Neuronal stem cell (in vitro differentiated cells): ENCODE measurements at regions not wholly inside any gene's neighbourhood (a gene's known extent, or its start where the extent isn't known, plus 50 kb on each side); places are given as distances from the start of the nearest gene placed in this dataset.

Experiments used
- DNase-seq: peaks from one replicate; pipeline ENCODE4 v3.0.0-alpha.2; 2013; ENCODE audit warnings: low spot score
- H2AFZ ChIP-seq: one replicate; pipeline ENCODE4 v1.6.1; 2013; ENCODE audit warnings: mild to moderate bottlenecking, low read length, inconsistent platforms
- H2AK5ac ChIP-seq: 2 replicates; pipeline ENCODE4 v1.6.1; 2013; ENCODE audit warnings: low read depth, mild to moderate bottlenecking, inconsistent platforms, low read length, moderate library complexity, mixed read lengths
- H2BK120ac ChIP-seq: 2 replicates; pipeline ENCODE4 v1.6.1; 2013; ENCODE audit warnings: low read depth, mild to moderate bottlenecking, inconsistent platforms, low read length, moderate library complexity, mixed read lengths
- H2BK12ac ChIP-seq: one replicate; pipeline ENCODE4 v1.6.1; 2013; ENCODE audit warnings: low read length, inconsistent platforms
- H2BK15ac ChIP-seq: 2 replicates; pipeline ENCODE4 v1.6.1; 2013; ENCODE audit warnings: mild to moderate bottlenecking, low read length, inconsistent platforms, mixed read lengths
- H2BK5ac ChIP-seq: one replicate; pipeline ENCODE4 v1.6.1; 2013; ENCODE audit warnings: inconsistent platforms, mild to moderate bottlenecking, low read length, moderate library complexity
- H3K14ac ChIP-seq: one replicate; pipeline ENCODE4 v1.6.1; 2013; ENCODE audit warnings: low read length, inconsistent platforms
- H3K18ac ChIP-seq: 2 replicates; pipeline ENCODE4 v1.6.1; 2013; ENCODE audit warnings: low read length, inconsistent platforms
- H3K23ac ChIP-seq: 2 replicates; pipeline ENCODE4 v1.6.1; 2013; ENCODE audit warnings: low read depth, mild to moderate bottlenecking, mixed read lengths, low read length, inconsistent platforms; ENCODE audit not compliant: poor library complexity
- H3K27ac ChIP-seq: replicated peaks from 3 replicates; pipeline ENCODE4 v1.5.1; 2013; ENCODE audit warnings: low read length, inconsistent platforms
- H3K27me3 ChIP-seq, 3 experiments: 2 replicates each; pipeline ENCODE4 v1.6.1; 2013; ENCODE audit warnings: low read length in 3 of 3, mild to moderate bottlenecking in 2 of 3, inconsistent platforms in 1 of 3, low read depth in 1 of 3, mixed read lengths in 1 of 3, moderate library complexity in 1 of 3; ENCODE audit not compliant: control insufficient read depth in 3 of 3, insufficient read depth in 3 of 3
- H3K36me3 ChIP-seq, 2 donors: replicated peaks in 1 of 2; 2 replicates each; pipeline ENCODE4 v1.6.1; 2013; ENCODE audit warnings: low read length in 2 of 2; ENCODE audit not compliant: control insufficient read depth in 2 of 2, insufficient read depth in 2 of 2
- H3K4ac ChIP-seq: 2 replicates; pipeline ENCODE4 v1.6.1; 2013; ENCODE audit warnings: inconsistent platforms, mild to moderate bottlenecking, low read length, moderate library complexity
- H3K4me1 ChIP-seq, 2 donors: 1 replicate in 1 of 2; 2 replicates in 1 of 2; pipeline ENCODE4 v1.6.1; 2013; ENCODE audit warnings: low read length in 2 of 2, low read depth in 1 of 2; ENCODE audit not compliant: control insufficient read depth in 2 of 2, insufficient read depth in 1 of 2
- H3K4me2 ChIP-seq: one replicate; pipeline ENCODE4 v1.6.1; 2013; ENCODE audit warnings: mild to moderate bottlenecking, low read length, inconsistent platforms; ENCODE audit not compliant: insufficient read depth, poor library complexity, severe bottlenecking
- H3K4me3 ChIP-seq, 2 donors: 2 replicates each; pipeline ENCODE4 v1.5.1; 2013; ENCODE audit warnings: low read length in 2 of 2, mild to moderate bottlenecking in 2 of 2, inconsistent platforms in 1 of 2, moderate library complexity in 1 of 2
- H3K79me1 ChIP-seq: one replicate; pipeline ENCODE4 v1.6.1; 2013; ENCODE audit warnings: low read depth, mild to moderate bottlenecking, inconsistent platforms, low read length, moderate library complexity
- H3K9ac ChIP-seq: one replicate; pipeline ENCODE4 v1.6.1; 2013; ENCODE audit warnings: mild to moderate bottlenecking, low read depth, low read length, inconsistent platforms; ENCODE audit not compliant: poor library complexity
- H3K9me3 ChIP-seq, 2 donors: replicated peaks in 1 of 2; 2 replicates each; pipeline versions ENCODE3 to v1.6.1; 2013; ENCODE audit warnings: low read length in 2 of 2, mild to moderate bottlenecking in 2 of 2, inconsistent platforms in 1 of 2, low read depth in 1 of 2, mixed read lengths in 1 of 2, moderate library complexity in 1 of 2; ENCODE audit not compliant: control insufficient read depth in 2 of 2, insufficient read depth in 1 of 2
- H4K8ac ChIP-seq: one replicate; pipeline ENCODE4 v1.6.1; 2013; ENCODE audit warnings: low read depth, mild to moderate bottlenecking, inconsistent platforms, low read length, moderate library complexity
- H4K91ac ChIP-seq: one replicate; pipeline ENCODE4 v1.6.1; 2013; ENCODE audit warnings: low read length, low read depth, mild to moderate bottlenecking, inconsistent platforms; ENCODE audit not compliant: poor library complexity
- WGBS, 2 donors: extraction: QIAGEN DNeasy Blood & Tissue Kit; methylation state at CpG; one replicate each; pipeline ENCODE4 v1.1.7; 2013; ENCODE audit warnings: missing lambda C conversion rate in 2 of 2, mixed read lengths in 1 of 2; ENCODE audit not compliant: insufficient read length in 2 of 2, insufficient replicate concordance in 1 of 2; ENCODE audit errors: extremely low coverage in 2 of 2; 5-methylcytosine and 5-hydroxymethylcytosine counted together

DNA sequence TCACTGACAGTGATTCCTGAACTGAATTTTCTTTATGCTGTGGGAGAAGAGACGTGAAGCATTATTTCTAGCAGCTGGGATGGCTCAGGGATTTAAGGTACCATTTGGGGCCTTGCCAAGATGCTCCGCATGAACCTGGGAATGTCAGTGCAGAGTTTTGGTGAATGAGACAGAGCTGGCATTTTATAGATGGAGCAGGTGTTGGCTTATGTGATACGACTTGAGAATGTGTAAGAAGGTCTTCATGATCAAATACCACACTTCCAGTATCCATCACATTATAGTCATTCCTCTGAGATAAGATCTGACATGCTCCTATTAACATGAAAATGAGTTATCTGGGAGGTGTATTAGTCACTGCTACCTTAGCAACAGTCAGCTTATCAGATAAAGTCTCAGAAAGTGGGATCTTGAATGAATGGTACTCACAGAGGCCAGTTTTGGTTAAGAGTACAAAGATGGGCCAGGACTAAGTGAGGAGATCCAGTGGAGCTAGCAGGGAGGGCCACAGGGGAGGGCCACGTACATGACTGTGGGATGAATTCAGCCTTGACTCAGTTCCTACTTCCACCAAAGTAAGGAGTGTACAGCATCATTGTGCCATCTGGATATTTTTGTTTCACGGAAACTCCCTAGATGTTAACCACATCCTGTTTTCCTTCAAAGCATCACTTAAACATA is 116.7 kb downstream of the SPCS3 start:
- no peak overlapping the region for H3K9ac ChIP-seq
- H4K8ac ChIP-seq: no peak overlapping the region
- H3K9me3 ChIP-seq: no peaks in the 10 kb centered on the region
- no peaks in the 10 kb centered on the region for H3K4me1 ChIP-seq
- no peak overlapping the region for H2AK5ac ChIP-seq
- no CpG with 5 or more reads among the region's 5 CpGs for WGBS, 2 donors
- H3K4me3 ChIP-seq: no peak overlapping the region
- H4K91ac ChIP-seq: no peak overlapping the region
- H2BK15ac ChIP-seq: no peak overlapping the region
- no peak overlapping the region for H3K23ac ChIP-seq
- no peak overlapping the region for H3K14ac ChIP-seq
- no peak overlapping the region for H3K18ac ChIP-seq
- no peak for DNase-seq
- no peak overlapping the region for H3K4ac ChIP-seq
- H3K36me3 ChIP-seq: no peaks in the 10 kb centered on the region
- no peak overlapping the region for H2AFZ ChIP-seq
- H2BK5ac ChIP-seq: no peak overlapping the region
- no peak overlapping the region for H2BK120ac ChIP-seq
- H3K27ac ChIP-seq: no peak overlapping the region
- no peaks in the 10 kb centered on the region for H3K27me3 ChIP-seq
- H3K79me1 ChIP-seq: no peaks in the 10 kb centered on the region
- no peak overlapping the region for H2BK12ac ChIP-seq
- no peak overlapping the region for H3K4me2 ChIP-seq

DNA sequence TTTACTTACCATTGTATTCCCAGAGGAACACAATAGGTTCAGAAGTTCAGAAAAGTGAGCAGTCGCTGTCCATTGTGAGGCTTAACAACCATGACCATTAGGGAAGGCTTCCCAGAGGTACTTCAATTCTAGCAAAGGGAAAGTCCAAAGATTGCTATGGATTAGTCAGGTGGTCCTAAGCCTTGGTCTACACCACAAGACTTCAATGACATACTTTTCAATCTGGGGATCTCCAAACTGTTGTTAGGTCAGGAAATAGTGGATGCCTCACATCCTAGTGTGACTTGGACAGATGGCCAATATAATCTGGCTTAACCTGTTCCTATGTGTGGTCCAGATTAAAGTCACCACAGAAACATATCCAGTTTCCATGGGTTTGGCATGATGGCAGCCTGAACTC is 118.0 kb downstream of the SPCS3 start:
- no peak for DNase-seq
- no peak overlapping the region for H2BK15ac ChIP-seq
- no peak overlapping the region for H3K4me2 ChIP-seq
- no peak overlapping the region for H3K14ac ChIP-seq
- no peaks in the 10 kb centered on the region for H3K27me3 ChIP-seq
- H3K27ac ChIP-seq: no peak overlapping the region
- H3K18ac ChIP-seq: no peak overlapping the region
- no peak overlapping the region for H3K9ac ChIP-seq
- no peak overlapping the region for H2BK12ac ChIP-seq
- H4K8ac ChIP-seq: no peak overlapping the region
- H4K91ac ChIP-seq: no peak overlapping the region
- no peak overlapping the region for H2AK5ac ChIP-seq
- H3K36me3 ChIP-seq: no peaks in the 10 kb centered on the region
- H3K4me3 ChIP-seq: no peak overlapping the region
- no peak overlapping the region for H2BK120ac ChIP-seq
- H2AFZ ChIP-seq: no peak overlapping the region
- H3K79me1 ChIP-seq: no peaks in the 10 kb centered on the region
- H3K4me1 ChIP-seq: no peaks in the 10 kb centered on the region
- no CpG with 5 or more reads among the region's 1 CpG for WGBS, 2 donors
- H2BK5ac ChIP-seq: no peak overlapping the region
- H3K23ac ChIP-seq: no peak overlapping the region
- no peak overlapping the region for H3K4ac ChIP-seq
- no peaks in the 10 kb centered on the region for H3K9me3 ChIP-seq

DNA sequence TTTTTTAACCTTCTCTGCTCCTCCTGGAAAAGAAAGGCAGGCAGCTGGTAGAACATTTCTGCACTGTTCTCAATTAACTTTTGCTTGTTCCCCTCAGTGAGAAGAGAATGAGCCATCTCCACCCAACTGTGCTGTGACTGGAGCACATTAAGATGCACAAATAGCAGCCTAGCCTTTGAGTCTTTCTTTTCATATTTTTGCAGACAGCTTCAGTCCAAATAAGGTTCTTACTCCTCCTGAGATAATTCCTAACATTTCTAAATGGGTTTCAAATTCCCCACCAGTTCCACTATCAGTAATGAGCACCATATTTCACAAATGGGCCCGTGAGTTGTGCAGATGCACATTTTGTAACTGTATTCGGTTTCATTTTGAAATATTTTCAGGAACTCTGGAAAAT is 118.6 kb downstream of the SPCS3 start:
- WGBS, 2 donors: no CpG with 5 or more reads among the region's 2 CpGs
- H3K4me2 ChIP-seq: no peak overlapping the region
- no peak overlapping the region for H4K91ac ChIP-seq
- H3K27ac ChIP-seq: no peak overlapping the region
- no peak overlapping the region for H2BK15ac ChIP-seq
- no peak overlapping the region for H2BK12ac ChIP-seq
- H2AFZ ChIP-seq: no peak overlapping the region
- H3K18ac ChIP-seq: no peak overlapping the region
- H3K4me1 ChIP-seq: no peaks in the 10 kb centered on the region
- no peaks in the 10 kb centered on the region for H3K9me3 ChIP-seq
- no peak for DNase-seq
- no peak overlapping the region for H3K23ac ChIP-seq
- H3K4me3 ChIP-seq: no peak overlapping the region
- H3K79me1 ChIP-seq: no peaks in the 10 kb centered on the region
- no peak overlapping the region for H2BK120ac ChIP-seq
- no peak overlapping the region for H3K4ac ChIP-seq
- H2BK5ac ChIP-seq: no peak overlapping the region
- no peak overlapping the region for H3K14ac ChIP-seq
- no peaks in the 10 kb centered on the region for H3K27me3 ChIP-seq
- no peak overlapping the region for H4K8ac ChIP-seq
- no peak overlapping the region for H3K9ac ChIP-seq
- no peaks in the 10 kb centered on the region for H3K36me3 ChIP-seq
- no peak overlapping the region for H2AK5ac ChIP-seq

DNA sequence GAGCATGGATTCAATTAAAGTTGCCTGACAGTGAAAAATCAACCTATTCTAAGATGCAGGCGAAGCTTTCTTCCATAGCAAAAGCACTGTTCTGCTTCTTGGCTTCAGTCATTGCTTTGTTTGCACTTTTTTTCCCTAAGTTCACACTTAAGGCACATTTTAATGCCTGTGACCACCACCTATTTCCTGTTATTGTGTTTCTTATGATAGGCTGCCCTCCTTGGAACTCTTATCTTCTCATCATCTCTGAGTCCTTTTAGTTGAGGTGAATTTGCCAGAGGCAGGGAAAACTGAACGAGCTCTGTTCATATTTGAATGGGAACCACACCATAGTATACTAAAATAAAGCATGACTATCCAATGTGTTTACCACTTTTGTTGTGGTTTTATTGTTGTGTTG is 119.8 kb downstream of the SPCS3 start:
- WGBS, 2 donors: no CpG with 5 or more reads among the region's 2 CpGs
- Histone ChIP-seq H3K9ac (no peak overlapping the region), H3K4me3 (no peak overlapping the region), H2BK15ac (no peak overlapping the region), H3K4ac (no peak overlapping the region), H3K27me3 (no peaks in the 10 kb centered on the region), H3K4me1 (no peaks in the 10 kb centered on the region), H3K4me2 (no peak overlapping the region), H2BK5ac (no peak overlapping the region), H2AK5ac (no peak overlapping the region), H4K91ac (no peak overlapping the region), H3K23ac (no peak overlapping the region), H2BK120ac (no peak overlapping the region), H3K14ac (no peak overlapping the region), H3K36me3 (no peaks in the 10 kb centered on the region), H3K27ac (no peak overlapping the region), H2BK12ac (no peak overlapping the region), H3K9me3 (no peaks in the 10 kb centered on the region), H3K18ac (no peak overlapping the region), H4K8ac (no peak overlapping the region), H3K79me1 (no peaks in the 10 kb centered on the region), H2AFZ (no peak overlapping the region)
- no peak for DNase-seq
